UCSD-AML1 (cell line): ENCODE measurements at regions not wholly inside any gene's neighbourhood (a gene's known extent, or its start where the extent isn't known, plus 50 kb on each side); places are given as distances from the start of the nearest gene placed in this dataset.

Experiments used
- DNase-seq: peaks from one replicate; lab custom pipeline; 2025; ENCODE audit not compliant: unreplicated experiment; lab: John Stamatoyannopoulos, UW

GRCh38 chr21:14736162-14736561 is 190.0 kb upstream of the SAMSN1 start:
- no peak for DNase-seq

- no peak for DNase-seq
Measured at GRCh38 chr21:14734833-14735232, 188.7 kb upstream of the SAMSN1 start.

- peak; percentile 8 for DNase-seq
Measured at GRCh38 chr21:14734191-14734590, 188.1 kb upstream of the SAMSN1 start.

GRCh38 chr21:14725219-14725618 is 179.1 kb upstream of the SAMSN1 start:
- DNase-seq, result no peak

GRCh38 chr21:14722841-14723483 is 176.8 kb upstream of the SAMSN1 start:
- DNase-seq, result no peak

- DNase-seq, result no peak
Measured at GRCh38 chr21:14720237-14720636, 174.1 kb upstream of the SAMSN1 start.

GRCh38 chr21:14718951-14719350 is 172.8 kb upstream of the SAMSN1 start:
- peak; percentile 15 for DNase-seq

GRCh38 chr21:14716761-14717396 is 170.8 kb upstream of the SAMSN1 start:
- peak; percentile 7 for DNase-seq

- DNase-seq, result no peak
Measured at GRCh38 chr21:14713109-14713508, 167.0 kb upstream of the SAMSN1 start.

GRCh38 chr21:14712121-14712715 is 166.1 kb upstream of the SAMSN1 start:
- no peak for DNase-seq

GRCh38 chr21:14711287-14711686 is 165.2 kb upstream of the SAMSN1 start:
- DNase-seq, result no peak

GRCh38 chr21:14707511-14708020 is 161.5 kb upstream of the SAMSN1 start:
- DNase-seq, result no peak

GRCh38 chr21:14706712-14707510 is 160.8 kb upstream of the SAMSN1 start:
- DNase-seq, result no peak

GRCh38 chr21:14699433-14700407 is 153.6 kb upstream of the SAMSN1 start:
- no peak for DNase-seq

GRCh38 chr21:14697769-14698168 is 151.7 kb upstream of the SAMSN1 start:
- DNase-seq, result no peak

- DNase-seq, result no peak
Measured at GRCh38 chr21:14694817-14695216, 148.7 kb upstream of the SAMSN1 start.

- no peak for DNase-seq
Measured at GRCh38 chr21:14693997-14694396, 147.9 kb upstream of the SAMSN1 start.

GRCh38 chr21:14691914-14692313 is 145.8 kb upstream of the SAMSN1 start:
- no peak for DNase-seq

- DNase-seq, result no peak
Measured at GRCh38 chr21:14690886-14691285, 144.8 kb upstream of the SAMSN1 start.

GRCh38 chr21:14688936-14689335 is 142.8 kb upstream of the SAMSN1 start:
- DNase-seq, result no peak
